GM12878 (cell line): ENCODE measurements at regions not wholly inside any gene's neighbourhood (a gene's known extent, or its start where the extent isn't known, plus 50 kb on each side); places are given as distances from the start of the nearest gene placed in this dataset.

Experiments
- ATAC-seq: fragments of 200-7000 bp; cut with Tn5 transposase; 3 replicates; pipeline ENCODE4 v1.9.1; 2020; ENCODE audit warnings: mild to moderate bottlenecking, moderate library complexity
- BruUV-seq: library from RNA; stranded (reverse); fragments of 400-500 nt; replicated peaks from 2 replicates; lab custom pipeline; 2021; lab: Mats Ljungman, UMichigan
- CTCF ChIA-PET: fragments of 300-600 bp; sonication (Branson Sonifier 250); formaldehyde crosslinking; extraction: SDS; loops from one replicate; lab custom pipeline; 2021; ENCODE audit warnings: inconsistent platforms; lab: Yijun Ruan, JAX
- POLR2A ChIA-PET: fragments of 350-600 bp; formaldehyde crosslinking; extraction: SDS; loops from one replicate; lab custom pipeline; 2021; ENCODE audit warnings: inconsistent platforms; lab: Charles Lee
- RAD21 ChIA-PET: fragments of 300-600 bp; sonication (Branson Sonifier 250); formaldehyde crosslinking; loops from one replicate; lab custom pipeline; 2023; ENCODE audit warnings: antibody characterized with exemption; ENCODE audit not compliant: unreplicated experiment; lab: Charles Lee
- SMC1A ChIA-PET: fragments of 300-600 bp; sonication (Branson Sonifier 250); formaldehyde crosslinking; loops from one replicate; lab custom pipeline; 2023; ENCODE audit not compliant: unreplicated experiment, uncharacterized antibody; lab: Charles Lee
- DNase-seq: peaks from one replicate; pipeline ENCODE4 v3.0.0-alpha.2; 2011; ENCODE audit warnings: low read depth, low spot score
- FAIRE-seq: peaks from 3 replicates; lab custom pipeline; 2011; peaks lifted over from hg19 to GRCh38; lab: Jason Lieb, UNC
- H2AFZ ChIP-seq: 2 replicates; pipeline ENCODE4 v1.6.0; 2011; ENCODE audit warnings: low read depth, low read length, control low read depth; ENCODE audit not compliant: control insufficient read depth
- H3K27ac ChIP-seq: 2 replicates; pipeline ENCODE4 v1.5.1; 2011; ENCODE audit warnings: control low read depth; ENCODE audit not compliant: control insufficient read depth, insufficient read depth
- H3K27me3 ChIP-seq, 2 experiments: replicated peaks in 1 of 2; 2 replicates each; pipeline versions ENCODE4 v1.6.0 to v1.6.1; 2011; ENCODE audit warnings: low read length in 1 of 2; ENCODE audit not compliant: control insufficient read depth in 2 of 2, insufficient read depth in 2 of 2
- H3K36me3 ChIP-seq, 2 experiments: 2 replicates each; pipeline ENCODE4 v1.5.1; 2011; ENCODE audit warnings: low read length in 1 of 2; ENCODE audit not compliant: control insufficient read depth in 2 of 2, insufficient read depth in 2 of 2
- H3K4me1 ChIP-seq: 2 replicates; pipeline ENCODE4 v1.6.1; 2011; ENCODE audit warnings: mild to moderate bottlenecking, low read length, moderate library complexity, mixed read lengths; ENCODE audit not compliant: control insufficient read depth, insufficient read depth
- H3K4me2 ChIP-seq: 2 replicates; pipeline ENCODE4 v1.6.0; 2011; ENCODE audit warnings: control low read depth; ENCODE audit not compliant: control insufficient read depth, insufficient read depth
- H3K4me3 ChIP-seq: fragments of 200-600 bp; sonication (generic); 2 replicates; pipeline ENCODE4 v1.5.1; 2016
- H3K79me2 ChIP-seq: 2 replicates; pipeline ENCODE4 v1.6.0; 2011; ENCODE audit warnings: low read length; ENCODE audit not compliant: control insufficient read depth, insufficient read depth
- H3K9ac ChIP-seq: 2 replicates; pipeline ENCODE4 v1.8.0; 2011; ENCODE audit warnings: low read length, control low read depth, mixed read lengths; ENCODE audit not compliant: control insufficient read depth, insufficient read depth
- H3K9me3 ChIP-seq: replicated peaks from 3 replicates; pipeline ENCODE4 v1.5.1; 2011; ENCODE audit warnings: mild to moderate bottlenecking, low read length; ENCODE audit not compliant: control insufficient read depth, insufficient read depth
- H4K20me1 ChIP-seq: 2 replicates; pipeline ENCODE4 v1.6.0; 2011; ENCODE audit not compliant: control insufficient read depth, insufficient read depth
- CTCF ChIP-seq, 3 experiments: IDR thresholded peaks in 2 of 3; conservative IDR thresholded peaks in 1 of 3; 2 replicates each; pipeline ENCODE4 v1.5.1; 2011; ENCODE audit warnings: low read depth in 3 of 3, low read length in 3 of 3, mild to moderate bottlenecking in 3 of 3, control low read depth in 2 of 3, moderate library complexity in 2 of 3, inconsistent platforms in 1 of 3, mixed read lengths in 1 of 3; ENCODE audit not compliant: control insufficient read depth in 2 of 3, insufficient read depth in 1 of 3; ENCODE audit errors: extremely low read depth in 1 of 3
- EGR1 ChIP-seq, 2 experiments: IDR thresholded peaks; 1 replicate in 1 of 2; 2 replicates in 1 of 2; pipeline ENCODE4 v1.6.1; 2011 to 2012; ENCODE audit warnings: low read depth in 2 of 2, low read length in 2 of 2, borderline replicate concordance in 1 of 2, mild to moderate bottlenecking in 1 of 2, moderate library complexity in 1 of 2
- ELK1 ChIP-seq: IDR thresholded peaks from 2 replicates; pipeline ENCODE4 v1.6.1; 2012; ENCODE audit warnings: low read depth, low read length, improper control_type of control experiment
- ESRRA ChIP-seq: IDR thresholded peaks from 2 replicates; pipeline ENCODE4 v1.6.1; 2012; ENCODE audit warnings: mild to moderate bottlenecking, low read length, improper control_type of control experiment
- HDAC6 ChIP-seq: fragments of 200-600 bp; sonication (generic); IDR thresholded peaks from one replicate; pipeline ENCODE4 v1.8.0; 2017; ENCODE audit warnings: antibody characterized with exemption; ENCODE audit not compliant: unreplicated experiment
- IKZF1 ChIP-seq: fragments of 450-650 bp; conservative IDR thresholded peaks from 2 replicates; pipeline ENCODE4 v1.6.1; 2017; ENCODE audit warnings: antibody characterized with exemption, mild to moderate bottlenecking
- KDM1A ChIP-seq: fragments of 200-600 bp; sonication (generic); IDR thresholded peaks from 2 replicates; pipeline ENCODE4 v1.6.1; 2016; ENCODE audit warnings: borderline replicate concordance
- KLF5 ChIP-seq: fragments of 450-650 bp; IDR thresholded peaks from 2 replicates; pipeline ENCODE4 v1.6.1; 2014; ENCODE audit warnings: mild to moderate bottlenecking; ENCODE audit not compliant: partially characterized antibody
- SPI1 ChIP-seq: IDR thresholded peaks from 2 replicates; pipeline ENCODE4 v1.6.1; 2011; ENCODE audit warnings: low read depth, mild to moderate bottlenecking, low read length, moderate library complexity, borderline replicate concordance; ENCODE audit not compliant: insufficient read depth
- SUPT20H ChIP-seq: IDR thresholded peaks from 2 replicates; pipeline ENCODE4 v1.6.1; 2011; ENCODE audit warnings: low read depth, mild to moderate bottlenecking, low read length, moderate library complexity, borderline replicate concordance; ENCODE audit not compliant: control insufficient read depth
- ZBTB4 ChIP-seq: fragments of 450-650 bp; formaldehyde crosslinking; IDR thresholded peaks from 2 replicates; pipeline ENCODE4 v1.4.0; 2022; ENCODE audit warnings: mild to moderate bottlenecking, moderate library complexity
- in situ Hi-C: fragments of 300-500 bp; cut with MboI; formaldehyde crosslinking; loops from 9 replicates; pipeline ENCODE4 v1.14.3; 2018; ENCODE audit warnings: mixed read lengths
- intact Hi-C: fragments of 100-400 bp; cut with micrococcal nuclease; formaldehyde crosslinking; loops from one replicate; pipeline ENCODE4 v1.14.2; 2022; ENCODE audit not compliant: unreplicated experiment
- TF ChIP-seq, protein P1 (sequence below): fragments of 450-650 bp; IDR thresholded peaks from 2 replicates; pipeline ENCODE4 v1.6.1; 2017; ENCODE audit warnings: antibody characterized with exemption, mild to moderate bottlenecking, moderate library complexity
- TF ChIP-seq, protein P2 (sequence below): IDR thresholded peaks from 2 replicates; pipeline ENCODE4 v1.6.1; 2012; ENCODE audit warnings: low read depth, low read length, improper control_type of control experiment

GRCh38 chr5:107306002-107306401 lies 364.7 kb downstream of the EFNA5 start (continued):
- TF ChIP-seq SUPT20H = no peak
- TF ChIP-seq, protein P1, sequence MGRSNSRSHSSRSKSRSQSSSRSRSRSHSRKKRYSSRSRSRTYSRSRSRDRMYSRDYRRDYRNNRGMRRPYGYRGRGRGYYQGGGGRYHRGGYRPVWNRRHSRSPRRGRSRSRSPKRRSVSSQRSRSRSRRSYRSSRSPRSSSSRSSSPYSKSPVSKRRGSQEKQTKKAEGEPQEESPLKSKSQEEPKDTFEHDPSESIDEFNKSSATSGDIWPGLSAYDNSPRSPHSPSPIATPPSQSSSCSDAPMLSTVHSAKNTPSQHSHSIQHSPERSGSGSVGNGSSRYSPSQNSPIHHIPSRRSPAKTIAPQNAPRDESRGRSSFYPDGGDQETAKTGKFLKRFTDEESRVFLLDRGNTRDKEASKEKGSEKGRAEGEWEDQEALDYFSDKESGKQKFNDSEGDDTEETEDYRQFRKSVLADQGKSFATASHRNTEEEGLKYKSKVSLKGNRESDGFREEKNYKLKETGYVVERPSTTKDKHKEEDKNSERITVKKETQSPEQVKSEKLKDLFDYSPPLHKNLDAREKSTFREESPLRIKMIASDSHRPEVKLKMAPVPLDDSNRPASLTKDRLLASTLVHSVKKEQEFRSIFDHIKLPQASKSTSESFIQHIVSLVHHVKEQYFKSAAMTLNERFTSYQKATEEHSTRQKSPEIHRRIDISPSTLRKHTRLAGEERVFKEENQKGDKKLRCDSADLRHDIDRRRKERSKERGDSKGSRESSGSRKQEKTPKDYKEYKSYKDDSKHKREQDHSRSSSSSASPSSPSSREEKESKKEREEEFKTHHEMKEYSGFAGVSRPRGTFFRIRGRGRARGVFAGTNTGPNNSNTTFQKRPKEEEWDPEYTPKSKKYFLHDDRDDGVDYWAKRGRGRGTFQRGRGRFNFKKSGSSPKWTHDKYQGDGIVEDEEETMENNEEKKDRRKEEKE = no peak
- TF ChIP-seq HDAC6 = no peak
- no peak for TF ChIP-seq ESRRA
- TF ChIP-seq EGR1 (IDR thresholded peaks at IDR 0.05; ENCODE audit: borderline replicate concordance in 1 of 2, low read depth in 2 of 2, low read length in 2 of 2) = no peak
- TF ChIP-seq KLF5 = no peak
- TF ChIP-seq, all 136 proteins: peak for 0

DNA sequence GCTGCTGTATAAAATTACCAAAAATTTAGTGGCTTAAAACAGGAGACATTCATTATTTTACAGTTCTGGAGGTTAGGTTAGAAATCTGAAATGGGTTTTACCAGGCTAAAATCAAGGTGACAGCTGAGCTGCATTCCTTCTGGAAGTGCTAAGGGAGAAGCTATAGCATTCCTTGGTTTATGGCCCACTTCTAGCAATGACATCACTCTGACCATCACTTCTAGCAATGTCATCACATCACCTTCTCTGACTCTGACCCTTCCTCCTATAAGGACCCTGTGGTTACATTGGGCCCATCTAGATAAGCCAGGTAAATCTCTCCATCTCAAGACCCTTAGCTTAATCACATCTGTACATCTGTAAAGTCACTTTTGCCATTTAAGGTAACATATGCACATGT lies 366.1 kb downstream of the EFNA5 start:
- intact Hi-C loops (loop anchor here (5.0 kb wide), 2 partner anchors 268 to 368 kb away; partner anchors contain the start of gene EFNA5), in situ Hi-C loops (no loop called here)
- no peak overlapping the region for H3K4me3 ChIP-seq
- no peak overlapping the region for H2AFZ ChIP-seq
- ATAC-seq (no peak), FAIRE-seq (no peak), DNase-seq (no peak)
- no peaks in the 10 kb centered on the region for H3K36me3 ChIP-seq
- H4K20me1 ChIP-seq = no peaks in the 10 kb centered on the region
- ChIA-PET RAD21 (no interaction called here), CTCF (interaction anchor here (0.7 to 1.3 kb wide), 3 partner anchors 21 to 55 kb away, joined by 3 read pairs; no protein-coding TSS in a partner anchor), SMC1A (interaction anchor here (0.9 to 1.5 kb wide), 5 partner anchors 9 to 33 kb away, joined by 3 to 6 read pairs (median 4); no protein-coding TSS in a partner anchor), POLR2A (interaction anchor here (1.4 kb wide), 1 partner anchor 12 kb away, joined by 5 read pairs; no protein-coding TSS in a partner anchor)
- no peaks in the 10 kb centered on the region for H3K79me2 ChIP-seq
- no peak overlapping the region for H3K27ac ChIP-seq
- no TSS peak for BruUV-seq
- no peak overlapping the region for H3K9ac ChIP-seq
- H3K4me2 ChIP-seq = no peak overlapping the region
- no peaks in the 10 kb centered on the region; the same call in 2 of the 3 replicates for H3K9me3 ChIP-seq
- H3K27me3 ChIP-seq = 0 out of 4 replicates have a peak, but pooled peaks cover 0 to 2% of the 10 kb centered on the region in 2 experiments
- H3K4me1 ChIP-seq = no peaks in the 10 kb centered on the region
- TF ChIP-seq IKZF1 (no peak), SPI1 (no peak), CTCF (IDR thresholded peaks at IDR 0.05 in 2 of 3, conservative IDR thresholded peaks at IDR 0.05 in 1 of 3; ENCODE audit: control insufficient read depth in 2 of 3, extremely low read depth in 1 of 3, insufficient read depth in 1 of 3, low read depth in 3 of 3, low read length in 3 of 3) (no peak), KDM1A (no peak), ELK1 (no peak), ZBTB4 (CRISPR knock-in tag) (no peak)
- TF ChIP-seq, protein P2, sequence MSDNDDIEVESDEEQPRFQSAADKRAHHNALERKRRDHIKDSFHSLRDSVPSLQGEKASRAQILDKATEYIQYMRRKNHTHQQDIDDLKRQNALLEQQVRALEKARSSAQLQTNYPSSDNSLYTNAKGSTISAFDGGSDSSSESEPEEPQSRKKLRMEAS = no peak
